ENCODE measurements at regions not wholly inside any gene's neighbourhood (a gene's known extent, or its start where the extent isn't known, plus 50 kb on each side); places are given as distances from the start of the nearest gene placed in this dataset.

- ATAC-seq (replicated peaks): no peak
- H3K27ac Mint-ChIP-seq: no peak overlapping the region
- H3K27me3 Mint-ChIP-seq: peaks cover 11% of the 10 kb centered on the region
- no peaks in the 10 kb centered on the region for H3K4me1 Mint-ChIP-seq
- no peaks in the 10 kb centered on the region for H3K36me3 Mint-ChIP-seq (ENCODE audit: low read depth)
- H3K4me3 Mint-ChIP-seq: no peak overlapping the region
- H3K9me3 Mint-ChIP-seq: no peaks in the 10 kb centered on the region
Observed at GRCh38 chr4:157984285-157984911, 188.4 kb downstream of the GASK1B start.

DNA sequence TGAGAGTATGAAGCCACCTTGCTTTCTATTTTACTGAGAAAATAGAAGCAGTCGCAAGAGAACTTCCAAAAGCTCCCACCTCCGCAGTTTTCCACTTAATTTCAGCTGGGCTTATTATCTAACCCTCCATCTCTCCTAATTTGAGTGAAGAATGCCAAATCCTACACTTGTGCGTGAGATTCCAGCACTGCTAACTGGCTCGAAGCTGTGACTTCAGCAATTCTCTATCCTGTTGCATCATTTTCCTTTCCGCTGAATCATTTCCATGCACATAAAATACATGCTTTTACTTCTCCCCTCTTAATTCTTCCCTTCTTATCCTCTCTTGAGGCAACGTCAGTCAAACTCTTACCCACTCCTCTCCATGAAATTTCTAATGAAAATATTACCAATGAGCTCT, 189.5 kb downstream of the GASK1B start:
- no peaks in the 10 kb centered on the region for H3K36me3 Mint-ChIP-seq (ENCODE audit: low read depth)
- H3K27me3 Mint-ChIP-seq: peaks cover 15% of the 10 kb centered on the region
- no peak overlapping the region for H3K4me3 Mint-ChIP-seq
- no peaks in the 10 kb centered on the region for H3K4me1 Mint-ChIP-seq
- no peak for ATAC-seq (replicated peaks)
- H3K9me3 Mint-ChIP-seq: no peaks in the 10 kb centered on the region
- no peak overlapping the region for H3K27ac Mint-ChIP-seq

- ATAC-seq (replicated peaks): no peak
- Mint-ChIP-seq H3K4me3 (no peak overlapping the region), H3K27ac (no peak overlapping the region), H3K9me3 (no peaks in the 10 kb centered on the region), H3K4me1 (no peaks in the 10 kb centered on the region), H3K36me3 (ENCODE audit: low read depth) (no peaks in the 10 kb centered on the region), H3K27me3 (peaks cover 15% of the 10 kb centered on the region)
Observed at GRCh38 chr4:157980158-157980557, 192.7 kb downstream of the GASK1B start.

DNA sequence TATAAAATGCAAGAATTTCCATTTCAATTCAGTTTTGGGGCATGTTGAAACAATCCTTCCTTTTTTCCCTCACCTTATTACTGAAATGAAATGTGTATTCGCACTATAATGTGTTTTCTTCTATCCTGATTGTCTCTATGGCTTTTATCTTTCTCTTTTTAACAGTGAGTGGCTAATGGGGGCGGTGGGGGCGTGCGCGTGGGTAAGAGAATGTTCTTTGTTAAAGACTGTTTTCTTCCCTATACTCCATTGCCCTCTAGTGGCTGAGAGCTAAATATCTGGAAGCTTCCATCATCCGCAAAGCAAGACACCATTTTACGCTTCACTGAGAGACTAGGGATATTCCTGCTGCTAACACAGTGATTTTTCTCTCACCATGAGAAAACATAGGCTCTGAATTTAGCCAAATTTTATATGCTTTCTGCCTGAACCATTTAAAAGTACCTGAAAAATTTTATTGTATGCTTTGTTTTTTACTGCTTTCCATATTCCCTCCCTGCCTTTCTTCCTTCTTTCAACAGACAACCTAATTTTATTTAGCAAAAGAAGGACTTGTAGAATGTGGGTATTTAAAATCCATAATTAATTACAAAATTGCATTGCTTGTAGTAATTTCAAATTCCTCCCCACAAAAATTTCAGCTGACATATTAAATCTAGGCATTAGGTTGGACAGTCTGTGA, 194.0 kb downstream of the GASK1B start:
- Mint-ChIP-seq H3K4me3 (no peak overlapping the region), H3K27me3 (peaks cover 8% of the 10 kb centered on the region), H3K9me3 (no peaks in the 10 kb centered on the region), H3K36me3 (ENCODE audit: low read depth) (no peaks in the 10 kb centered on the region), H3K4me1 (no peaks in the 10 kb centered on the region), H3K27ac (no peak overlapping the region)
- no peak for ATAC-seq (replicated peaks)

DNA sequence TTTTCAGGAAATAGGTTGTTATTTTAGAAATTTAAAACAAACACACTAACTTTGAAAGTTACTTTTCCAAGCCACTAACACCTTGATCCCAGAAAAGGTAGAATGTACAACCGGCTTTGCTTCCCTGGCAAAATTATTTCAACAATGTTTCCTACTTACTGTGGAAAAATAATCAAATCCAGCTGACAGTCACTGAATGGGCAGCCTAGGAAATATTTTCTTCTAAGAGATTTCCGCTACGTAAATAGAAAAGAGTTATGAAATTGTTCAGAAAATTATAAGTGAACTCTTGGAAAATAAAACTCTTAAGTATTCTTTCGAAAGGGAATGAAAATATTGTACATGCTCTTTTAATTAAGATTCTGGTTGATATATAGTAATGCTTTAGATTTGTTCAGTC, 195.7 kb downstream of the GASK1B start:
- no peaks in the 10 kb centered on the region for H3K9me3 Mint-ChIP-seq
- H3K4me3 Mint-ChIP-seq: no peak overlapping the region
- ATAC-seq (replicated peaks): no peak
- H3K27ac Mint-ChIP-seq: no peak overlapping the region
- peaks cover 4% of the 10 kb centered on the region for H3K27me3 Mint-ChIP-seq
- no peaks in the 10 kb centered on the region for H3K4me1 Mint-ChIP-seq
- no peaks in the 10 kb centered on the region for H3K36me3 Mint-ChIP-seq (ENCODE audit: low read depth)

DNA sequence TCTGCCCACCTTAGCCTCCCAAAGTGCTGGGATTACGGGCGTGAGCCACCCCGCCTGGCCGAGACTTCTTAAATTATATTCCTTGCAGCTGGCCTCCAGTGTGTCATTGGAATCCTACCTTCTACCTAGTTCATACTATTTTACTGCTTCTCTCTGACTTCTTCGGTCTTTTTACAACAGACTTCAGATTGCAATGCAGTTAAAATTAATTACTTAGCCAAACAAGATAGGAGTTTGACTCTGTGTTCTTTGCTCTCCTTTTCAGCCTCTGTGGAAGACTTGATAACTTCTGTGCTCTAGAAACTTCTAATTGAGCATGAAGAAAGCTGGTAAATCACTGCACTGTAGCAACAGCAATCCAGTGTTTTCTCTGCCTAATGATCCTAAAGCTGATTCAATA, 199.5 kb downstream of the GASK1B start:
- Mint-ChIP-seq H3K9me3 (no peaks in the 10 kb centered on the region), H3K27me3 (no peaks in the 10 kb centered on the region), H3K27ac (no peak overlapping the region), H3K4me1 (no peaks in the 10 kb centered on the region), H3K36me3 (ENCODE audit: low read depth) (no peaks in the 10 kb centered on the region), H3K4me3 (no peak overlapping the region)
- ATAC-seq (replicated peaks): no peak

- Mint-ChIP-seq H3K9me3 (no peaks in the 10 kb centered on the region), H3K27ac (no peak overlapping the region), H3K27me3 (no peaks in the 10 kb centered on the region), H3K4me1 (no peaks in the 10 kb centered on the region), H3K36me3 (ENCODE audit: low read depth) (no peaks in the 10 kb centered on the region), H3K4me3 (no peak overlapping the region)
- ATAC-seq (replicated peaks): no peak
Observed at GRCh38 chr4:157964463-157964862, 208.4 kb downstream of the GASK1B start.

DNA sequence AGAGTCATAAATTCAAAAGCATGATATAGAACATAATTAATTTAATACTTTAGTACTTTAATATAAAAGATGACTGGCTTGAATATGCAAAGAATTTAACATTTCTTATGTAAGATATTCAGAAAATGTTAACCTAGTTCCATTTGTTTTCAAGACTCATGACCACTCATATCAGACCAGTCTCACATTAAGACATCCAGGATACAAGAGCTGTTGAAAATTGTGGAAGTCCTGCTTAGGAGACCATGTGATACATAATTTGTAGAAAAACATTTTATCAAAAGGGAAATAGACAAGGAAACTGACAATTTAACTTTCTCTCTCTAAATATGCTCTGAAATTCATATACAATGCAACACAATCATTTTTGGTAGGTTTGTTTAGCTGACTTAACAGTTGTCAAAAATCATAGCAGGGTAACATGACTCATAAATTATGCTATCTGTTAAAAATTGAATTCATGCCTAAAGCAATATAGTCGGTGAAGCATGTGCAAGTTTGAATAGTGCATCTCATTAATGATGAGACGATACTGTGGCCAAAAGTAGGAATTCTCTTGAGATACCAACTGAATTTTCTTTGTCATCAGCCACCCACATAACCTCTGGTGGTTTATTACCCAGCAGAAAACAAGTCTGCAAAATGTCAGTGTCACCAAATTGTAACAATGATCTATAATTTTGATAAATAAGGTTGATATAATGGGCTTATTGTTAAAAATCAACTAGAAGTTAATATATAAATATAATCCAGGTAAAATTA, 211.4 kb downstream of the GASK1B start:
- no peak for ATAC-seq (replicated peaks)
- no peak overlapping the region for H3K27ac Mint-ChIP-seq
- H3K27me3 Mint-ChIP-seq: no peaks in the 10 kb centered on the region
- no peaks in the 10 kb centered on the region for H3K9me3 Mint-ChIP-seq
- H3K36me3 Mint-ChIP-seq (ENCODE audit: low read depth): no peaks in the 10 kb centered on the region
- no peak overlapping the region for H3K4me3 Mint-ChIP-seq
- H3K4me1 Mint-ChIP-seq: no peaks in the 10 kb centered on the region

GRCh38 chr4:157957905-157958304, 214.9 kb downstream of the GASK1B start:
- no peak overlapping the region for H3K27ac Mint-ChIP-seq
- H3K9me3 Mint-ChIP-seq: no peaks in the 10 kb centered on the region
- no peaks in the 10 kb centered on the region for H3K4me1 Mint-ChIP-seq
- no peaks in the 10 kb centered on the region for H3K27me3 Mint-ChIP-seq
- no peak for ATAC-seq (replicated peaks)
- no peak overlapping the region for H3K4me3 Mint-ChIP-seq
- H3K36me3 Mint-ChIP-seq (ENCODE audit: low read depth): no peaks in the 10 kb centered on the region

DNA sequence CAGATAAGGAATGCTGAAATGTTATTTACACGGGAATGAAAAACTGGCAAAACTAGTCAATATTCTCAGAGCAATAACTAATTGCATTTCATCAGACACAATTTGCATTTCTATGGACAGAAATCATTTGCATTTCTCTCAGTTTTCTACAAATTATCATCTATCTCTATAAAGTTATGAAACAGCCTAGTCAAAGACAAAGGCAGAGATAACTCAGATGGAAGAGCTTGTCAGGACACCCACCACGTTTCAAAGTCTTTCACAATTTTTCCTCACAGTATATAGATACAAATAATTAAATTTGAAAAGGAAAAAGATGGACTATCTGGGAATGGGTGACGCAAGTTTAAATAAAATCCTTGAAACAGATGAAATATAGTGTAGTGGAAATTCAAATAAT, 230.8 kb downstream of the GASK1B start:
- no peak overlapping the region for H3K27ac Mint-ChIP-seq
- H3K4me1 Mint-ChIP-seq: no peaks in the 10 kb centered on the region
- H3K27me3 Mint-ChIP-seq: no peaks in the 10 kb centered on the region
- no peaks in the 10 kb centered on the region for H3K36me3 Mint-ChIP-seq (ENCODE audit: low read depth)
- H3K4me3 Mint-ChIP-seq: no peak overlapping the region
- ATAC-seq (replicated peaks): no peak
- H3K9me3 Mint-ChIP-seq: no peaks in the 10 kb centered on the region

DNA sequence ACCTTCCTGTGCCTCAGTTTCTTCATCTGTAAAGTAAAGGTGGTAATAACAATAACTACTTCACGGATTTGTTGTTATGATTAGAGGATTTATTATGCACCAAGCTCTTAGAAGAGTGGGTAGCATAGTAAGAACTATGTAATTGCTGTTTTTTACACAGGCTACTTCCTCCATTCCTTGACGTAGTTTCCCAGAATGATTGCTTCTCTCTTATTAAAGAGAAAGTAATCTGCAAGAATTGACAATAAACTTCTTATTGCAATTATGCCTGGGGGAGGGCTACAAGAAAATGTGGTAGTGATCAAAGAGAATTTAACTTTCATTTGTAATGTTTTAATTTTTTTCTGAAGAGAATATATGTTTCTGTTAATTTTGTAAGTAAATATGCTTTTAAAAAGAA, 238.7 kb downstream of the GASK1B start:
- H3K9me3 Mint-ChIP-seq: no peaks in the 10 kb centered on the region
- no peaks in the 10 kb centered on the region for H3K27me3 Mint-ChIP-seq
- H3K4me3 Mint-ChIP-seq: no peak overlapping the region
- no peak overlapping the region for H3K27ac Mint-ChIP-seq
- no peaks in the 10 kb centered on the region for H3K4me1 Mint-ChIP-seq
- no peaks in the 10 kb centered on the region for H3K36me3 Mint-ChIP-seq (ENCODE audit: low read depth)
- no peak for ATAC-seq (replicated peaks)

GRCh38 chr4:157932936-157933335, 239.9 kb downstream of the GASK1B start:
- no peaks in the 10 kb centered on the region for H3K4me1 Mint-ChIP-seq
- peaks cover 3% of the 10 kb centered on the region for H3K27me3 Mint-ChIP-seq
- H3K27ac Mint-ChIP-seq: no peak overlapping the region
- no peak for ATAC-seq (replicated peaks)
- H3K9me3 Mint-ChIP-seq: no peaks in the 10 kb centered on the region
- no peaks in the 10 kb centered on the region for H3K36me3 Mint-ChIP-seq (ENCODE audit: low read depth)
- H3K4me3 Mint-ChIP-seq: no peak overlapping the region

DNA sequence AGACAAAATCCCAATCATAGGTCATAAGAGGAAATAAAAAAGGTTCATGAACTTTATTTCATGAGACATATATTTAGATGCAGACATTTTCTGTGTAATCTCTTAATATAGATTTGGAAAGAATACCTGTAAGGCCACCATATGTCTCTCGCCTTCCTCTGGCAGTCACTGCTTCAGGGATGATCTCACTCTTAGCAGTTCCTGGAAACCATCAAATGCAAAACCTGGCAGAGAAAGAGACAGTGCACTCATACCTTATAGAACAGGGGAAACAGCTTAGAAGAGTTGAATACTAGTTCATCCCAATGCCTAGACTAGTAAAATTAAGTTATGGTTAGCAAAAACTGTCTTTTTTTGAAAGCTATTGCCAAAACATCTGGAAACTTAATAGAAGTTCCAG, 243.3 kb downstream of the GASK1B start:
- H3K27ac Mint-ChIP-seq: no peak overlapping the region
- peaks cover 6% of the 10 kb centered on the region for H3K9me3 Mint-ChIP-seq
- no peak overlapping the region for H3K4me3 Mint-ChIP-seq
- ATAC-seq (replicated peaks): no peak
- peaks cover 3% of the 10 kb centered on the region for H3K27me3 Mint-ChIP-seq
- no peaks in the 10 kb centered on the region for H3K36me3 Mint-ChIP-seq (ENCODE audit: low read depth)
- no peaks in the 10 kb centered on the region for H3K4me1 Mint-ChIP-seq

DNA sequence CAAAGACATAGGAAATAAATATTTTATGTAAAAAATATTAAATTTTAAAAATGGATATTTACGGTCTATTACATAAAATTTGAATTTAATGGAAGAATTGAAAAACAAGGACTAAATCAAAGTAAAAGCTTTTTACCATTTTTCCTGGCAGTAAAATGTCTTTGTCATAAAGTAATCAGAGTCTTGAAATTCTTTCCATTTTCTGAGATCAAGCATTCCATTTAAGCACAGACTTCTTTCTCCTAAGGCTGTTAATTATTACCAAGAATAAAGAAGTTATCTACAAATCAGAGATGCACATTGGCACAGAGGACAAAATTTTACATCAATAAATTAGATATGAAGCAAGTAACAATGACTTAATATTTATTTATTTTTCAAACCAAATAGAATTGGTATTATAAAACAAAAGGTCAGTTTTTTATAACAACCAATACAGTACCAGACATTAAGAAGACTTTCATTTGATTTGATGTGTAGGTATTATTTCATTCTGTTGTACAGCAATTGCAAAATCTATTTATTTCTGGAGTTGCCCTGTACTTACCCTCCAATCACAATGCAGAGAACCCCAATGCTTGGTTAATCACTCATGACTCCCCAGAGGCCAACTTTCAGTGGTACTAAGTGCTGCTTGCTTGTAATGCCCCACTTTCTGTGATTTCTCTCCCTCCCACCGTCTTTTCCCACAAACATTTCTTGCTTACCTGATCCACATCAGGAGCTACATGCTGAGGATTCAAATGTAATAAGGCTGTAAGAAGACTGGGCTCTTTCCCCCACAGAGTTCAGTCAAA, 254.6 kb downstream of the GASK1B start:
- no peak for ATAC-seq (replicated peaks)
- Mint-ChIP-seq H3K9me3 (peaks cover under 1% of the 10 kb centered on the region), H3K4me3 (no peak overlapping the region), H3K27me3 (no peaks in the 10 kb centered on the region), H3K36me3 (ENCODE audit: low read depth) (no peaks in the 10 kb centered on the region), H3K4me1 (no peaks in the 10 kb centered on the region), H3K27ac (no peak overlapping the region)
